ENCODE measurements at regions not wholly inside any gene's neighbourhood (a gene's known extent, or its start where the extent isn't known, plus 50 kb on each side); places are given as distances from the start of the nearest gene placed in this dataset.

DNA sequence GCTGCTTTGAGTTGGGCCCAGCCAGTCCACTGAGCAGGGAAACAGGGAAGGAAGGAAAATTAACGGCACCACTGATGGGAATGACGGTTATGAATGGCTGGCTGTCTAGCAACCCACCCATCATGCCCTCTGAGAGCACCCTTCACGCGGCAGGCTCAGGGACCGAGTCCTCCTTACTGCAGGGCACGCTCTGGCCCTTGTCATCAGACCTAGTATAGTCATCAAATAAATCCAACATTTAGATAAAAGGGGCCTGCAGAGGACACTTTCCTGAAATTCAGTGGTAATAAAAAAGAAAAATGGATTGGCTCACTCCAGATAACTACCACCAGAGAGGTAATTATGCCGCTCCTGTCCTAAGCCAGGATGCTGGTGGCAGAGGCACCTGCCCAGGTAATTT is 509.4 kb downstream of the MATN1 start:
- TF ChIP-seq, protein P1, sequence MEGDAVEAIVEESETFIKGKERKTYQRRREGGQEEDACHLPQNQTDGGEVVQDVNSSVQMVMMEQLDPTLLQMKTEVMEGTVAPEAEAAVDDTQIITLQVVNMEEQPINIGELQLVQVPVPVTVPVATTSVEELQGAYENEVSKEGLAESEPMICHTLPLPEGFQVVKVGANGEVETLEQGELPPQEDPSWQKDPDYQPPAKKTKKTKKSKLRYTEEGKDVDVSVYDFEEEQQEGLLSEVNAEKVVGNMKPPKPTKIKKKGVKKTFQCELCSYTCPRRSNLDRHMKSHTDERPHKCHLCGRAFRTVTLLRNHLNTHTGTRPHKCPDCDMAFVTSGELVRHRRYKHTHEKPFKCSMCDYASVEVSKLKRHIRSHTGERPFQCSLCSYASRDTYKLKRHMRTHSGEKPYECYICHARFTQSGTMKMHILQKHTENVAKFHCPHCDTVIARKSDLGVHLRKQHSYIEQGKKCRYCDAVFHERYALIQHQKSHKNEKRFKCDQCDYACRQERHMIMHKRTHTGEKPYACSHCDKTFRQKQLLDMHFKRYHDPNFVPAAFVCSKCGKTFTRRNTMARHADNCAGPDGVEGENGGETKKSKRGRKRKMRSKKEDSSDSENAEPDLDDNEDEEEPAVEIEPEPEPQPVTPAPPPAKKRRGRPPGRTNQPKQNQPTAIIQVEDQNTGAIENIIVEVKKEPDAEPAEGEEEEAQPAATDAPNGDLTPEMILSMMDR (IDR thresholded peaks at IDR 0.05; ENCODE audit: poor library complexity, severe bottlenecking): no peak
- TF ChIP-seq EP300 (conservative IDR thresholded peaks at IDR 0.05; ENCODE audit: poor library complexity, severe bottlenecking): no peak
- TF ChIP-seq SMC3 (conservative IDR thresholded peaks at IDR 0.05; ENCODE audit: poor library complexity): no peak

Data from neural cell (in vitro differentiated cells).